ENCODE measurements at regions not wholly inside any gene's neighbourhood (a gene's known extent, or its start where the extent isn't known, plus 50 kb on each side); places are given as distances from the start of the nearest gene placed in this dataset.

DNA sequence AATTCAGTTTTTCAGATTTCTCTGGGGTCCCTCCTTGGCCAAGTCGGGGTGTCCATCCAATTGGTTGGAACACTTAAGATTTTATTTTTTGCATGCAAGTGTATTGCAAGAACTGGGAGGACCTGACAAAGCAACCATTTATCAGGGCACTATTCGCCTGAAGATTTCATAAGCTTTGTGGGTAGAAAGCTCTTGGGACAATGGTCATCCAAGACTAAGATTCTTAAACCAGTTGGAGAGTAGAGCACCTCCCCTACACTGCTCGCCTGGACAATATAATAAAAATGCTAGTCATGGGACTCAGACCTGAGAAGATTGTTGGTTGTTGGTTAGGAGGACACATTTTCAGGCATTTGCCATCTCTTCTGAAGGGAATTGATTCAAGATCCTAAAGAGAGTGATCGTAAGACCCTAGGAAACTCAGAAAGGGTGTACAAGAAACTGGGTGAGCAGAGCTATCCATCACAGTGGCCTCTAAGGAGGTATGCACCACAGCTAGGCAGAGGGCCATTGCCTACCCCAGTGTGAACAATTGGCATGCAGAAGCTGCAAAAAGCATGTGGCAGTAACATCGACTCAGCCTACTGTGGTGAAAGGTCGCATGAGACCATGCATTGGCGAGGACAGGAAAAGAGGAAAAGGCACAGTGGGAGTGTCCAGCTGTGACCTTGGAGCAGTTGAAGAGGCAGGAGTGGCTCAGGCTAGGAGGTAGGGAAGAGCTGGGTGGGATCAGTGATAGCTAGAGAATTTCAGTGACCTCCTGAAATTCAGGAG, 1235.3 kb upstream of the AUTS2 start:
- Histone ChIP-seq H3K9me3 (ENCODE audit: control insufficient read depth in 1 of 2, low read length in 2 of 2) (peaks cover 0 to 2% of the 10 kb centered on the region in 2 donors), H3K4me3 (ENCODE audit: low read depth in 1 of 2, low read length in 2 of 2) (no peak overlapping the region), H3K27ac (ENCODE audit: low read length) (no peak overlapping the region), H3K36me3 (ENCODE audit: control insufficient read depth in 1 of 2, insufficient read depth in 2 of 2, low read length in 2 of 2) (no peaks in the 10 kb centered on the region), H3K4me1 (ENCODE audit: control insufficient read depth in 1 of 2, insufficient read depth in 2 of 2, low read length in 2 of 2) (no peaks in the 10 kb centered on the region), H3K27me3 (ENCODE audit: low read depth, low read length) (no peaks in the 10 kb centered on the region)

GRCh38 chr7:68364886-68365625, 1233.2 kb upstream of the AUTS2 start:
- no peaks in the 10 kb centered on the region for H3K27me3 ChIP-seq (ENCODE audit: low read depth, low read length)
- peaks cover 0 to 2% of the 10 kb centered on the region in 2 donors for H3K9me3 ChIP-seq (ENCODE audit: control insufficient read depth in 1 of 2, low read length in 2 of 2)
- no peak overlapping the region for H3K27ac ChIP-seq (ENCODE audit: low read length)
- H3K36me3 ChIP-seq (ENCODE audit: control insufficient read depth in 1 of 2, insufficient read depth in 2 of 2, low read length in 2 of 2), result no peaks in the 10 kb centered on the region
- no peak overlapping the region for H3K4me3 ChIP-seq (ENCODE audit: low read depth in 1 of 2, low read length in 2 of 2)
- no peaks in the 10 kb centered on the region for H3K4me1 ChIP-seq (ENCODE audit: control insufficient read depth in 1 of 2, insufficient read depth in 2 of 2, low read length in 2 of 2)

GRCh38 chr7:68371985-68372384, 1226.3 kb upstream of the AUTS2 start:
- Histone ChIP-seq H3K4me3 (ENCODE audit: low read depth in 1 of 2, low read length in 2 of 2) (no peak overlapping the region), H3K9me3 (ENCODE audit: control insufficient read depth in 1 of 2, low read length in 2 of 2) (no peaks in the 10 kb centered on the region), H3K4me1 (ENCODE audit: control insufficient read depth in 1 of 2, insufficient read depth in 2 of 2, low read length in 2 of 2) (no peaks in the 10 kb centered on the region), H3K27me3 (ENCODE audit: low read depth, low read length) (no peaks in the 10 kb centered on the region), H3K27ac (ENCODE audit: low read length) (no peak overlapping the region), H3K36me3 (ENCODE audit: control insufficient read depth in 1 of 2, insufficient read depth in 2 of 2, low read length in 2 of 2) (no peaks in the 10 kb centered on the region)

- no peaks in the 10 kb centered on the region for H3K36me3 ChIP-seq (ENCODE audit: control insufficient read depth in 1 of 2, insufficient read depth in 2 of 2, low read length in 2 of 2)
- H3K4me1 ChIP-seq (ENCODE audit: control insufficient read depth in 1 of 2, insufficient read depth in 2 of 2, low read length in 2 of 2), result no peaks in the 10 kb centered on the region
- H3K4me3 ChIP-seq (ENCODE audit: low read depth in 1 of 2, low read length in 2 of 2), result no peak overlapping the region
- no peak overlapping the region for H3K27ac ChIP-seq (ENCODE audit: low read length)
- no peaks in the 10 kb centered on the region for H3K27me3 ChIP-seq (ENCODE audit: low read depth, low read length)
- no peaks in the 10 kb centered on the region for H3K9me3 ChIP-seq (ENCODE audit: control insufficient read depth in 1 of 2, low read length in 2 of 2)
Measured at GRCh38 chr7:68376131-68376661, 1222.1 kb upstream of the AUTS2 start.

DNA sequence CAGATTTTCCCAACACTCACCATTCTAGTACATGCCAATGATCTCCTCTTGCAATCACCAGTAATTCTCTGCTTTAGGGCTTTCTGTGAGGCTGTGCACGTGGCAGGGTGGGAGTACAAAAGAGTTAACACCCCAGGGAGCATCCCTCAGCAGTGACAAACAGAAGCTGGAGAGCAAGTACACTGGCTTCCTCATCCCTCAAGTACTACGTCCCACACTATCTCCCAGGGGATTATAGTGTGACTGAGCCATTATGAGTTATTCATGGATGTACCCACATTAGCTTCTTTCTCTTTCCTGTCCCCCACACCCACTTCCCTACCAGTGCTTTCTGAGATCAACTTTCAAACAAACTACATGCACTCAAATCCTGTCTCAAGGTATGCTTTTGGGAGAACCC, 1216.5 kb upstream of the AUTS2 start:
- H3K9me3 ChIP-seq (ENCODE audit: control insufficient read depth in 1 of 2, low read length in 2 of 2), result peaks cover 0 to 19% of the 10 kb centered on the region in 2 donors
- H3K27me3 ChIP-seq (ENCODE audit: low read depth, low read length), result no peaks in the 10 kb centered on the region
- no peak overlapping the region for H3K27ac ChIP-seq (ENCODE audit: low read length)
- no peak overlapping the region for H3K4me3 ChIP-seq (ENCODE audit: low read depth in 1 of 2, low read length in 2 of 2)
- H3K36me3 ChIP-seq (ENCODE audit: control insufficient read depth in 1 of 2, insufficient read depth in 2 of 2, low read length in 2 of 2), result no peaks in the 10 kb centered on the region
- no peaks in the 10 kb centered on the region for H3K4me1 ChIP-seq (ENCODE audit: control insufficient read depth in 1 of 2, insufficient read depth in 2 of 2, low read length in 2 of 2)

- Histone ChIP-seq H3K36me3 (ENCODE audit: control insufficient read depth in 1 of 2, insufficient read depth in 2 of 2, low read length in 2 of 2) (no peaks in the 10 kb centered on the region), H3K27ac (ENCODE audit: low read length) (no peak overlapping the region), H3K4me3 (ENCODE audit: low read depth in 1 of 2, low read length in 2 of 2) (no peak overlapping the region), H3K4me1 (ENCODE audit: control insufficient read depth in 1 of 2, insufficient read depth in 2 of 2, low read length in 2 of 2) (no peaks in the 10 kb centered on the region), H3K27me3 (ENCODE audit: low read depth, low read length) (no peaks in the 10 kb centered on the region), H3K9me3 (ENCODE audit: control insufficient read depth in 1 of 2, low read length in 2 of 2) (peaks cover 0 to 19% of the 10 kb centered on the region in 2 donors)
Measured at GRCh38 chr7:68384581-68384980, 1213.7 kb upstream of the AUTS2 start.

- H3K9me3 ChIP-seq (ENCODE audit: control insufficient read depth in 1 of 2, low read length in 2 of 2), result no peaks in the 10 kb centered on the region
Measured at GRCh38 chr7:68393051-68393450, 1205.2 kb upstream of the AUTS2 start.

DNA sequence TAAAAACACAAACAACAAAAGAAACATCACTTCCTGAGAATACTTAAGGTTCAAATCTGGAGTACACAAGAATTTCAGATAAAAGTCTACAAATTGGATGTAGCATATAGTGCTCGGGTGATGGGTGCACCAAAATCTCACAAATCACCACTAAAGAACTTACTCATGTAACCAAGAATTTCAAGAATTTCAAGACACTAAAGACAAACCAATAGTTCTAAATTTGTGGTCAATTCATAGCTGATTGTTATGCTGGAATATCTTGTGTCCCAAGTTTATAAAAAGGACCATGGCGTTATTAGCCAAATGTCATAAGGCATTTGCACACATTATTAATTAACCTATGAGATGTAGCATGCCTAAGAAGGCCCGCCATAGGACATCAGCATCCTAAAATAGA, 1204.1 kb upstream of the AUTS2 start:
- Histone ChIP-seq H3K9me3 (ENCODE audit: control insufficient read depth in 1 of 2, low read length in 2 of 2) (no peaks in the 10 kb centered on the region), H3K4me1 (ENCODE audit: control insufficient read depth in 1 of 2, insufficient read depth in 2 of 2, low read length in 2 of 2) (no peaks in the 10 kb centered on the region), H3K27me3 (ENCODE audit: low read depth, low read length) (no peaks in the 10 kb centered on the region), H3K4me3 (ENCODE audit: low read depth in 1 of 2, low read length in 2 of 2) (no peak overlapping the region), H3K27ac (ENCODE audit: low read length) (no peak overlapping the region), H3K36me3 (ENCODE audit: control insufficient read depth in 1 of 2, insufficient read depth in 2 of 2, low read length in 2 of 2) (no peaks in the 10 kb centered on the region)

More at GRCh38 chr7:68393051-68393450, 1205.2 kb upstream of the AUTS2 start:
- no peaks in the 10 kb centered on the region for H3K4me1 ChIP-seq (ENCODE audit: control insufficient read depth in 1 of 2, insufficient read depth in 2 of 2, low read length in 2 of 2)
- H3K36me3 ChIP-seq (ENCODE audit: control insufficient read depth in 1 of 2, insufficient read depth in 2 of 2, low read length in 2 of 2), result no peaks in the 10 kb centered on the region
- no peaks in the 10 kb centered on the region for H3K27me3 ChIP-seq (ENCODE audit: low read depth, low read length)
- no peak overlapping the region for H3K27ac ChIP-seq (ENCODE audit: low read length)
- no peak overlapping the region for H3K4me3 ChIP-seq (ENCODE audit: low read depth in 1 of 2, low read length in 2 of 2)

- H3K27me3 ChIP-seq (ENCODE audit: low read depth, low read length), result no peaks in the 10 kb centered on the region
- H3K27ac ChIP-seq (ENCODE audit: low read length), result no peak overlapping the region
- no peaks in the 10 kb centered on the region for H3K9me3 ChIP-seq (ENCODE audit: control insufficient read depth in 1 of 2, low read length in 2 of 2)
- H3K36me3 ChIP-seq (ENCODE audit: control insufficient read depth in 1 of 2, insufficient read depth in 2 of 2, low read length in 2 of 2), result no peaks in the 10 kb centered on the region
- no peak overlapping the region for H3K4me3 ChIP-seq (ENCODE audit: low read depth in 1 of 2, low read length in 2 of 2)
- H3K4me1 ChIP-seq (ENCODE audit: control insufficient read depth in 1 of 2, insufficient read depth in 2 of 2, low read length in 2 of 2), result no peaks in the 10 kb centered on the region
Measured at GRCh38 chr7:68399991-68400590, 1198.2 kb upstream of the AUTS2 start.

GRCh38 chr7:68400783-68401182, 1197.5 kb upstream of the AUTS2 start:
- no peak overlapping the region for H3K4me3 ChIP-seq (ENCODE audit: low read depth in 1 of 2, low read length in 2 of 2)
- H3K9me3 ChIP-seq (ENCODE audit: control insufficient read depth in 1 of 2, low read length in 2 of 2), result no peaks in the 10 kb centered on the region
- no peaks in the 10 kb centered on the region for H3K36me3 ChIP-seq (ENCODE audit: control insufficient read depth in 1 of 2, insufficient read depth in 2 of 2, low read length in 2 of 2)
- H3K27ac ChIP-seq (ENCODE audit: low read length), result no peak overlapping the region
- no peaks in the 10 kb centered on the region for H3K4me1 ChIP-seq (ENCODE audit: control insufficient read depth in 1 of 2, insufficient read depth in 2 of 2, low read length in 2 of 2)
- no peaks in the 10 kb centered on the region for H3K27me3 ChIP-seq (ENCODE audit: low read depth, low read length)

- Histone ChIP-seq H3K4me1 (ENCODE audit: control insufficient read depth in 1 of 2, insufficient read depth in 2 of 2, low read length in 2 of 2) (no peaks in the 10 kb centered on the region), H3K4me3 (ENCODE audit: low read depth in 1 of 2, low read length in 2 of 2) (no peak overlapping the region), H3K27ac (ENCODE audit: low read length) (no peak overlapping the region), H3K36me3 (ENCODE audit: control insufficient read depth in 1 of 2, insufficient read depth in 2 of 2, low read length in 2 of 2) (no peaks in the 10 kb centered on the region), H3K9me3 (ENCODE audit: control insufficient read depth in 1 of 2, low read length in 2 of 2) (no peaks in the 10 kb centered on the region), H3K27me3 (ENCODE audit: low read depth, low read length) (no peaks in the 10 kb centered on the region)
Measured at GRCh38 chr7:68401313-68401712, 1197.0 kb upstream of the AUTS2 start.

All from muscle layer of duodenum (tissue), 2 donors.